PC-3 (cell line): ENCODE measurements at regions not wholly inside any gene's neighbourhood (a gene's known extent, or its start where the extent isn't known, plus 50 kb on each side); places are given as distances from the start of the nearest gene placed in this dataset.

ENCODE experiments used
- ATAC-seq: fragments of 200-7000 bp; cut with Tn5 transposase; 2 replicates; pipeline ENCODE4 v1.9.1; 2020; ENCODE audit warnings: mild to moderate bottlenecking, moderate library complexity
- BruUV-seq: library from RNA; stranded (reverse); fragments of 400-500 nt; replicated peaks from 2 replicates; lab custom pipeline; 2021; lab: Mats Ljungman, UMichigan
- CTCF ChIA-PET: fragments of 300-600 bp; sonication (Branson Sonifier 250); formaldehyde crosslinking; loops from one replicate; lab custom pipeline; 2022; ENCODE audit warnings: antibody characterized with exemption; lab: Charles Lee
- POLR2A ChIA-PET: fragments of 300-600 bp; sonication (Branson Sonifier 250); formaldehyde crosslinking; loops from one replicate; lab custom pipeline; 2022; ENCODE audit warnings: antibody characterized with exemption; ENCODE audit not compliant: unreplicated experiment; lab: Charles Lee
- DNase-seq: peaks from one replicate; pipeline ENCODE4 v3.0.0-alpha.2; 2015
- H2AFZ ChIP-seq: fragments of 300-600 bp; sonication (generic); 2 replicates; pipeline ENCODE4 v1.6.0; 2016; ENCODE audit warnings: antibody characterized with exemption, low read length
- H3F3A ChIP-seq: fragments of 300-600 bp; sonication (generic); one replicate; pipeline ENCODE4 v1.6.0; 2017; ENCODE audit warnings: antibody characterized with exemption, low read length, control low read depth, mild to moderate bottlenecking; ENCODE audit not compliant: unreplicated experiment
- H3K27ac ChIP-seq: fragments of 300-600 bp; sonication (generic); 2 replicates; pipeline ENCODE4 v1.5.1; 2016; ENCODE audit warnings: mild to moderate bottlenecking, low read length
- H3K27me3 ChIP-seq: fragments of 300-600 bp; sonication (generic); 2 replicates; pipeline ENCODE4 v1.6.1; 2016; ENCODE audit warnings: low read length, mixed read lengths
- H3K36me3 ChIP-seq: fragments of 300-600 bp; sonication (generic); 2 replicates; pipeline ENCODE4 v1.6.1; 2016; ENCODE audit warnings: low read depth, mixed run types, low read length, mixed read lengths
- H3K4me1 ChIP-seq: fragments of 300-600 bp; sonication (generic); 2 replicates; pipeline ENCODE4 v1.5.1; 2016; ENCODE audit warnings: low read length; ENCODE audit not compliant: insufficient read depth
- H3K4me2 ChIP-seq: fragments of 300-600 bp; sonication (generic); 2 replicates; pipeline ENCODE4 v1.6.0; 2016; ENCODE audit warnings: low read length
- H3K4me3 ChIP-seq: fragments of 300-600 bp; sonication (generic); 2 replicates; pipeline ENCODE4 v1.5.1; 2016; ENCODE audit warnings: mild to moderate bottlenecking, low read length, mixed read lengths
- H3K79me2 ChIP-seq: fragments of 300-600 bp; sonication (generic); 2 replicates; pipeline ENCODE4 v1.6.1; 2017; ENCODE audit warnings: low read length, mixed read lengths
- H3K9ac ChIP-seq: fragments of 300-600 bp; sonication (generic); 2 replicates; pipeline ENCODE4 v1.6.0; 2016; ENCODE audit warnings: mild to moderate bottlenecking, low read length
- H3K9me2 ChIP-seq: fragments of 300-600 bp; sonication (generic); replicated peaks from 2 replicates; pipeline ENCODE4 v1.6.1; 2016; ENCODE audit warnings: mixed run types, low read length, mixed read lengths
- H3K9me3 ChIP-seq: fragments of 300-600 bp; sonication (generic); 2 replicates; pipeline ENCODE4 v1.6.1; 2016; ENCODE audit warnings: low read length, mixed read lengths
- H4K20me1 ChIP-seq: fragments of 300-600 bp; sonication (generic); 2 replicates; pipeline ENCODE4 v1.6.1; 2016; ENCODE audit warnings: low read length, mixed read lengths
- EZH2 ChIP-seq: fragments of 300-600 bp; sonication (generic); IDR thresholded peaks from one replicate; pipeline ENCODE4 v1.6.1; 2017; ENCODE audit warnings: antibody characterized with exemption, mild to moderate bottlenecking, low read length; ENCODE audit not compliant: unreplicated experiment
- EZH2phosphoT487 ChIP-seq: fragments of 300-600 bp; sonication (generic); IDR thresholded peaks from 2 replicates; pipeline ENCODE4 v1.6.1; 2018; ENCODE audit warnings: mild to moderate bottlenecking, antibody characterized with exemption, low read length, borderline replicate concordance
- intact Hi-C: fragments of 100-400 bp; cut with micrococcal nuclease; formaldehyde crosslinking; loops from 2 replicates; pipeline ENCODE4 v1.9.0; 2023
- TF ChIP-seq, protein P1 (sequence below): fragments of 300-600 bp; sonication (generic); conservative IDR thresholded peaks from 2 replicates; pipeline ENCODE4 v1.5.1; 2017; ENCODE audit warnings: antibody characterized with exemption, low read depth, mild to moderate bottlenecking, low read length

DNA sequence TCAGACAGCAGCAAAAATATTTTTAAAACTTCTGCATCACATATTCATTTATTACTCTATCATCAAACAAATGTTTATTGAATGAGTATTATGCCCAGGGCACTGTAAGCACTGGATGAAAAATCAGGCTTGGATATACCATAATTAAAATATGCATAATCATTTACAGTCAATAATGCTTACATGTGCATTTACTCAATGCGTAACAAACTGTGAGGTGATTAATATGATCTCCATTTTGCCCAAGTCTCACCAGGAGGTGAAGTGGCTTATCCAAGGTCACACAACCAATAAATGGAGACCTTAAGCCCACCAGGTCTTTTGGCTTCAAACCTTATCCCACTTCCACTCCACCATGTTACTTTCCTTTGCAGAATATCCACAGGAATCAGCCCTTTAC, 117.3 kb upstream of the SLC24A5 start:
- Histone ChIP-seq H3K79me2 (no peaks in the 10 kb centered on the region), H3K9me2 (no peaks in the 10 kb centered on the region), H3K9ac (no peak overlapping the region), H3K9me3 (no peaks in the 10 kb centered on the region), H3K4me1 (no peaks in the 10 kb centered on the region), H3F3A (no peaks in the 10 kb centered on the region), H3K4me3 (no peak overlapping the region), H3K4me2 (no peak overlapping the region), H4K20me1 (no peaks in the 10 kb centered on the region), H3K27me3 (no peaks in the 10 kb centered on the region), H3K27ac (no peak overlapping the region), H2AFZ (no peak overlapping the region), H3K36me3 (no peaks in the 10 kb centered on the region)
- POLR2A ChIA-PET = no interaction called here
- ATAC-seq = no peak; the same call in 1 of the 2 replicates
- no peak for TF ChIP-seq EZH2
- TF ChIP-seq, protein P1, sequence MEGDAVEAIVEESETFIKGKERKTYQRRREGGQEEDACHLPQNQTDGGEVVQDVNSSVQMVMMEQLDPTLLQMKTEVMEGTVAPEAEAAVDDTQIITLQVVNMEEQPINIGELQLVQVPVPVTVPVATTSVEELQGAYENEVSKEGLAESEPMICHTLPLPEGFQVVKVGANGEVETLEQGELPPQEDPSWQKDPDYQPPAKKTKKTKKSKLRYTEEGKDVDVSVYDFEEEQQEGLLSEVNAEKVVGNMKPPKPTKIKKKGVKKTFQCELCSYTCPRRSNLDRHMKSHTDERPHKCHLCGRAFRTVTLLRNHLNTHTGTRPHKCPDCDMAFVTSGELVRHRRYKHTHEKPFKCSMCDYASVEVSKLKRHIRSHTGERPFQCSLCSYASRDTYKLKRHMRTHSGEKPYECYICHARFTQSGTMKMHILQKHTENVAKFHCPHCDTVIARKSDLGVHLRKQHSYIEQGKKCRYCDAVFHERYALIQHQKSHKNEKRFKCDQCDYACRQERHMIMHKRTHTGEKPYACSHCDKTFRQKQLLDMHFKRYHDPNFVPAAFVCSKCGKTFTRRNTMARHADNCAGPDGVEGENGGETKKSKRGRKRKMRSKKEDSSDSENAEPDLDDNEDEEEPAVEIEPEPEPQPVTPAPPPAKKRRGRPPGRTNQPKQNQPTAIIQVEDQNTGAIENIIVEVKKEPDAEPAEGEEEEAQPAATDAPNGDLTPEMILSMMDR = no peak
- TF ChIP-seq EZH2phosphoT487 = no peak
- no TSS peak for BruUV-seq
- intact Hi-C loops = no loop called here
- no peak for DNase-seq
- CTCF ChIA-PET = no interaction called here

DNA sequence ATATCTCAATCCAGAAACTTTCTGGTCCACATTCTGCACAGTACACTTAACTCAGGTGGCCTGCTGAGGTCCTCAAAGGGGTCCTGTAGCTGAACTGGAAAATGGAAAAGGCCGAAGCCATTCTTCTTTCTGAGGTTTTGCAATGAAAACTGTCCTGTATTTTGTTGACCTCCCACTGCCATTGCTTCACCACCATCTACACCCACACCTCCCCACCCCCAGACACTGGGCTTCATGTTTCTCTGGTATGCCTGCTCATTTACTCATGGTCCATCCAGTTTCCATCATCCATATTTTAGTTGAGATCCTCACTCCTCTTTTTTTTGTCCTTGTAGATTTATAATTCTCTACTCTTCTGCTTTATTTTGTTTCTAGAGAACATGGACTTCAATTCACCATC, 115.7 kb upstream of the SLC24A5 start:
- H3K4me1 ChIP-seq = no peaks in the 10 kb centered on the region
- H2AFZ ChIP-seq = no peak overlapping the region
- no peak overlapping the region for H3K27ac ChIP-seq
- no peaks in the 10 kb centered on the region for H3K27me3 ChIP-seq
- no peaks in the 10 kb centered on the region for H3K9me2 ChIP-seq
- H3F3A ChIP-seq = no peaks in the 10 kb centered on the region
- TF ChIP-seq, protein P1 = no peak
- TF ChIP-seq EZH2phosphoT487 = no peak
- no peak for TF ChIP-seq EZH2
- no TSS peak for BruUV-seq
- H3K4me3 ChIP-seq = no peak overlapping the region
- ChIA-PET CTCF (no interaction called here), POLR2A (no interaction called here)
- H3K36me3 ChIP-seq = no peaks in the 10 kb centered on the region
- H3K9me3 ChIP-seq = no peaks in the 10 kb centered on the region
- no peaks in the 10 kb centered on the region for H4K20me1 ChIP-seq
- ATAC-seq (no peak), DNase-seq (no peak)
- intact Hi-C loops = no loop called here
- H3K9ac ChIP-seq = no peak overlapping the region
- no peaks in the 10 kb centered on the region for H3K79me2 ChIP-seq
- no peak overlapping the region for H3K4me2 ChIP-seq

DNA sequence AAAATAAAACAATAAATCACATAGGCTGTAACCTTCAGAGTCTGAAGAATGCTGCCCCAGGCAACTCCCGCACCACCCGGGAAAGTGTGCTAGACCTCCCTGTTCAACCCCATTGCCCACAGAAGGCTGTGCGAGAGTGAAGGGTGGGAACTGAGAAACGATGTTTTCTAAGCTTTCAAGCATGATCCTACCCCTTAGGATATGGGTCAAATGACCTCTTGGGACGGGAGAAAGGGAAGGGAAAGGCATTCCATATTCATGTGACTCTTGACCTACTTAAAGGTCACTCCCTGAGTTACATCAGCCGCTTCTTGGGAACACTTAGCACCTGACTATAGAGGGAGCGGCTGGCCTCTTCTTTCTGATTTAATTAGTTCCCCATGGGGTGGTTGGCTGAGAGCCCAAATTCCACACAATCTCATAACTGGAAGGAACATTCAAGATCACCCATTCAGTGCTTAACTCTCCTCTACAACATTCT, 114.7 kb upstream of the SLC24A5 start:
- BruUV-seq = no TSS peak
- ChIA-PET POLR2A (no interaction called here), CTCF (no interaction called here)
- H4K20me1 ChIP-seq = no peaks in the 10 kb centered on the region
- H2AFZ ChIP-seq = no peak overlapping the region
- no peaks in the 10 kb centered on the region for H3K9me2 ChIP-seq
- intact Hi-C loops = no loop called here
- H3K27me3 ChIP-seq = no peaks in the 10 kb centered on the region
- no peak overlapping the region for H3K9ac ChIP-seq
- ATAC-seq (no peak), DNase-seq (no peak)
- H3K4me1 ChIP-seq = no peaks in the 10 kb centered on the region
- H3K4me2 ChIP-seq = no peak overlapping the region
- H3K4me3 ChIP-seq = no peak overlapping the region
- H3F3A ChIP-seq = no peaks in the 10 kb centered on the region
- H3K27ac ChIP-seq = no peak overlapping the region
- H3K79me2 ChIP-seq = no peaks in the 10 kb centered on the region
- no peaks in the 10 kb centered on the region for H3K9me3 ChIP-seq
- H3K36me3 ChIP-seq = no peaks in the 10 kb centered on the region
- TF ChIP-seq EZH2 (no peak), EZH2phosphoT487 (no peak)
- TF ChIP-seq, protein P1 = no peak
